Mesendoderm (in vitro differentiated cells): ENCODE measurements at regions not wholly inside any gene's neighbourhood (a gene's known extent, or its start where the extent isn't known, plus 50 kb on each side); places are given as distances from the start of the nearest gene placed in this dataset.
A peak's percentile ranks its signal among the peaks of the same experiment; 100 is the strongest.

Source experiments
- DNase-seq: peaks from one replicate; pipeline ENCODE4 v3.0.0; 2013
- H2AK5ac ChIP-seq: 2 replicates; pipeline ENCODE4 v1.6.1; 2013; ENCODE audit warnings: low read length, inconsistent platforms
- H2BK120ac ChIP-seq: 2 replicates; pipeline ENCODE4 v1.6.1; 2013; ENCODE audit warnings: low read depth, mild to moderate bottlenecking, low read length, moderate library complexity, mixed read lengths
- H2BK15ac ChIP-seq: replicated peaks from 2 replicates; pipeline ENCODE4 v1.6.1; 2013; ENCODE audit warnings: low read depth, mild to moderate bottlenecking, moderate library complexity
- H2BK5ac ChIP-seq: 2 replicates; pipeline ENCODE4 v1.6.1; 2013; ENCODE audit warnings: low read length, inconsistent platforms
- H3K18ac ChIP-seq: 2 replicates; pipeline ENCODE4 v1.6.1; 2013; ENCODE audit warnings: mild to moderate bottlenecking, low read length, mixed read lengths
- H3K23ac ChIP-seq: one replicate; pipeline ENCODE4 v1.6.1; 2013; ENCODE audit warnings: low read length
- H3K27ac ChIP-seq: 2 replicates; pipeline ENCODE4 v1.5.1; 2013; ENCODE audit warnings: low read depth, mild to moderate bottlenecking, inconsistent platforms, low read length, moderate library complexity
- H3K27me3 ChIP-seq: 2 replicates; pipeline ENCODE4 v1.6.1; 2013; ENCODE audit warnings: low read length, control low read depth, mild to moderate bottlenecking, inconsistent platforms; ENCODE audit not compliant: insufficient read depth, poor library complexity
- H3K36me3 ChIP-seq: 2 replicates; pipeline ENCODE4 v1.6.1; 2013; ENCODE audit warnings: low read length, inconsistent platforms; ENCODE audit not compliant: control insufficient read depth, insufficient read depth
- H3K4ac ChIP-seq: one replicate; pipeline ENCODE4 v1.6.1; 2013; ENCODE audit warnings: low read depth, mild to moderate bottlenecking, low read length, moderate library complexity
- H3K4me1 ChIP-seq: 2 replicates; pipeline ENCODE4 v1.6.1; 2013; ENCODE audit warnings: low read depth, low read length, inconsistent platforms; ENCODE audit not compliant: control insufficient read depth
- H3K4me2 ChIP-seq: 2 replicates; pipeline ENCODE4 v1.6.1; 2013; ENCODE audit warnings: low read length
- H3K4me3 ChIP-seq: 2 replicates; pipeline ENCODE4 v1.5.1; 2013; ENCODE audit warnings: mild to moderate bottlenecking, low read length
- H3K56ac ChIP-seq: one replicate; pipeline ENCODE4 v1.6.1; 2013; ENCODE audit warnings: low read length
- H3K79me1 ChIP-seq: 2 replicates; pipeline ENCODE4 v1.6.1; 2013; ENCODE audit warnings: low read length, inconsistent platforms
- H3K79me2 ChIP-seq: 2 replicates; pipeline ENCODE4 v1.6.1; 2013; ENCODE audit warnings: mild to moderate bottlenecking, low read length; ENCODE audit not compliant: control insufficient read depth, insufficient read depth
- H3K9ac ChIP-seq: 2 replicates; pipeline ENCODE4 v1.6.1; 2013; ENCODE audit warnings: low read length, inconsistent platforms
- H4K5ac ChIP-seq: one replicate; pipeline ENCODE4 v1.6.1; 2013; ENCODE audit warnings: low read length
- H4K8ac ChIP-seq: one replicate; pipeline ENCODE4 v1.6.1; 2013; ENCODE audit warnings: low read depth, mild to moderate bottlenecking, control low read depth, low read length, moderate library complexity
- WGBS: extraction: QIAGEN DNeasy Blood & Tissue Kit; methylation state at CpG from one replicate; pipeline ENCODE4 v1.1.7; 2013; ENCODE audit warnings: low lambda C conversion rate, missing lambda C conversion rate; ENCODE audit not compliant: insufficient coverage; ENCODE audit errors: extremely low coverage; 5-methylcytosine and 5-hydroxymethylcytosine counted together

- Histone ChIP-seq H3K27ac (no peak overlapping the region), H3K9ac (no peak overlapping the region), H4K5ac (no peak overlapping the region), H3K56ac (no peak overlapping the region), H3K4me3 (no peak overlapping the region), H3K36me3 (no peaks in the 10 kb centered on the region), H4K8ac (no peak overlapping the region), H3K27me3 (no peaks in the 10 kb centered on the region), H3K4ac (no peak overlapping the region), H3K4me1 (no peaks in the 10 kb centered on the region), H3K79me2 (no peaks in the 10 kb centered on the region), H3K79me1 (no peaks in the 10 kb centered on the region), H3K4me2 (no peak overlapping the region), H3K18ac (no peak overlapping the region), H2BK5ac (no peak overlapping the region), H2BK120ac (no peak overlapping the region), H2AK5ac (no peak overlapping the region), H3K23ac (no peak overlapping the region), H2BK15ac (no peak overlapping the region)
- WGBS = no CpG with 5 or more reads among the region's 1 CpG
- no peak for DNase-seq
Measured at GRCh38 chr6:134680433-134680832, 269.5 kb downstream of the ALDH8A1 start.

- Histone ChIP-seq H3K18ac (no peak overlapping the region), H3K79me1 (no peaks in the 10 kb centered on the region), H4K8ac (no peak overlapping the region), H2BK15ac (no peak overlapping the region), H3K4me3 (no peak overlapping the region), H2BK120ac (no peak overlapping the region), H3K27me3 (no peaks in the 10 kb centered on the region), H3K4me1 (no peaks in the 10 kb centered on the region), H3K79me2 (no peaks in the 10 kb centered on the region), H3K9ac (no peak overlapping the region), H3K4me2 (no peak overlapping the region), H3K23ac (no peak overlapping the region), H3K36me3 (no peaks in the 10 kb centered on the region), H2BK5ac (no peak overlapping the region), H3K56ac (no peak overlapping the region), H3K4ac (no peak overlapping the region), H3K27ac (no peak overlapping the region), H2AK5ac (no peak overlapping the region), H4K5ac (no peak overlapping the region)
- WGBS = no CpG with 5 or more reads among the region's 3 CpGs
- no peak for DNase-seq
Measured at GRCh38 chr6:134680021-134680420, 269.9 kb downstream of the ALDH8A1 start.

- Histone ChIP-seq H3K4me3 (no peak overlapping the region), H3K23ac (no peak overlapping the region), H3K36me3 (no peaks in the 10 kb centered on the region), H2BK5ac (no peak overlapping the region), H3K4me2 (no peak overlapping the region), H2AK5ac (no peak overlapping the region), H4K8ac (no peak overlapping the region), H3K27ac (no peak overlapping the region), H3K27me3 (no peaks in the 10 kb centered on the region), H3K79me1 (no peaks in the 10 kb centered on the region), H3K4me1 (no peaks in the 10 kb centered on the region), H4K5ac (no peak overlapping the region), H3K56ac (no peak overlapping the region), H3K18ac (no peak overlapping the region), H3K79me2 (no peaks in the 10 kb centered on the region), H2BK120ac (no peak overlapping the region), H2BK15ac (no peak overlapping the region), H3K9ac (no peak overlapping the region), H3K4ac (no peak overlapping the region)
- peak; percentile 21 for DNase-seq
- WGBS = no CpG with 5 or more reads among the region's 7 CpGs
Measured at GRCh38 chr6:134678436-134678889, 271.4 kb downstream of the ALDH8A1 start.

GRCh38 chr6:134676307-134677281 is 273.3 kb downstream of the ALDH8A1 start:
- no CpG with 5 or more reads among the region's 6 CpGs for WGBS
- H3K4ac ChIP-seq = no peak overlapping the region
- no peak overlapping the region for H3K23ac ChIP-seq
- H3K56ac ChIP-seq = no peak overlapping the region
- peak; percentile 13 for DNase-seq
- no peaks in the 10 kb centered on the region for H3K27me3 ChIP-seq
- H2BK120ac ChIP-seq = no peak overlapping the region
- no peak overlapping the region for H3K4me2 ChIP-seq
- no peaks in the 10 kb centered on the region for H3K79me1 ChIP-seq
- no peak overlapping the region for H2AK5ac ChIP-seq
- H3K9ac ChIP-seq = no peak overlapping the region
- no peak overlapping the region for H2BK15ac ChIP-seq
- H3K4me1 ChIP-seq = no peaks in the 10 kb centered on the region
- H4K8ac ChIP-seq = no peak overlapping the region
- no peaks in the 10 kb centered on the region for H3K36me3 ChIP-seq
- no peak overlapping the region for H4K5ac ChIP-seq
- H3K27ac ChIP-seq = no peak overlapping the region
- no peak overlapping the region for H2BK5ac ChIP-seq
- no peak overlapping the region for H3K18ac ChIP-seq
- H3K4me3 ChIP-seq = no peak overlapping the region
- no peaks in the 10 kb centered on the region for H3K79me2 ChIP-seq

- Histone ChIP-seq H3K9ac (no peak overlapping the region), H2BK120ac (no peak overlapping the region), H3K79me1 (no peaks in the 10 kb centered on the region), H3K23ac (no peak overlapping the region), H3K36me3 (no peaks in the 10 kb centered on the region), H4K8ac (no peak overlapping the region), H4K5ac (no peak overlapping the region), H3K79me2 (no peaks in the 10 kb centered on the region), H3K4me2 (no peak overlapping the region), H2AK5ac (no peak overlapping the region), H3K4me3 (no peak overlapping the region), H3K4me1 (no peaks in the 10 kb centered on the region), H3K27me3 (no peaks in the 10 kb centered on the region), H3K4ac (no peak overlapping the region), H2BK15ac (no peak overlapping the region), H3K18ac (no peak overlapping the region), H2BK5ac (no peak overlapping the region), H3K56ac (no peak overlapping the region), H3K27ac (no peak overlapping the region)
- WGBS = no CpG with 5 or more reads among the region's 11 CpGs
- DNase-seq = peak; percentile 31
Measured at GRCh38 chr6:134675110-134676054, 274.5 kb downstream of the ALDH8A1 start.
